HG03378 (cell line): ENCODE measurements at regions not wholly inside any gene's neighbourhood (a gene's known extent, or its start where the extent isn't known, plus 50 kb on each side); places are given as distances from the start of the nearest gene placed in this dataset.

Experiments
- ATAC-seq: cut with Tn5 transposase; IDR thresholded peaks from one replicate; pipeline ENCODE4 v1.9.1; 2021; ENCODE audit warnings: mild to moderate bottlenecking, moderate library complexity; ENCODE audit not compliant: unreplicated experiment

GRCh38 chr4:128366212-128366611 lies 78.6 kb upstream of the PGRMC2 start:
- ATAC-seq, result no peak

GRCh38 chr4:128364565-128364964 lies 77.0 kb upstream of the PGRMC2 start:
- ATAC-seq, result no peak

- ATAC-seq, result no peak
Measured at GRCh38 chr4:128363966-128364365, 76.4 kb upstream of the PGRMC2 start.

- ATAC-seq, result no peak
Measured at GRCh38 chr4:128362760-128363159, 75.1 kb upstream of the PGRMC2 start.

- no peak for ATAC-seq
Measured at GRCh38 chr4:128359422-128359821, 71.8 kb upstream of the PGRMC2 start.

GRCh38 chr4:128358913-128359279 lies 71.3 kb upstream of the PGRMC2 start:
- no peak for ATAC-seq

- ATAC-seq, result no peak
Measured at GRCh38 chr4:128358231-128358912, 70.8 kb upstream of the PGRMC2 start.

- ATAC-seq, result no peak
Measured at GRCh38 chr4:128357286-128357685, 69.7 kb upstream of the PGRMC2 start.

GRCh38 chr4:128355305-128355704 lies 67.7 kb upstream of the PGRMC2 start:
- peak; percentile 73 for ATAC-seq

- ATAC-seq, result no peak
Measured at GRCh38 chr4:128354205-128354821, 66.7 kb upstream of the PGRMC2 start.

GRCh38 chr4:128353791-128354190 lies 66.2 kb upstream of the PGRMC2 start:
- ATAC-seq, result no peak

GRCh38 chr4:128351502-128351901 lies 63.9 kb upstream of the PGRMC2 start:
- ATAC-seq, result no peak

GRCh38 chr4:128350449-128351045 lies 62.9 kb upstream of the PGRMC2 start:
- no peak for ATAC-seq

GRCh38 chr4:128349921-128350320 lies 62.3 kb upstream of the PGRMC2 start:
- ATAC-seq, result no peak

- no peak for ATAC-seq
Measured at GRCh38 chr4:128347930-128348660, 60.5 kb upstream of the PGRMC2 start.

- ATAC-seq, result no peak
Measured at GRCh38 chr4:128347175-128347868, 59.7 kb upstream of the PGRMC2 start.

GRCh38 chr4:128346054-128346716 lies 58.6 kb upstream of the PGRMC2 start:
- no peak for ATAC-seq

GRCh38 chr4:128345650-128346049 lies 58.0 kb upstream of the PGRMC2 start:
- ATAC-seq, result no peak

- no peak for ATAC-seq
Measured at GRCh38 chr4:128342762-128343161, 55.1 kb upstream of the PGRMC2 start.

GRCh38 chr4:128341634-128342033 lies 54.0 kb upstream of the PGRMC2 start:
- ATAC-seq, result no peak
